Neuronal stem cell (in vitro differentiated cells): ENCODE measurements at regions not wholly inside any gene's neighbourhood (a gene's known extent, or its start where the extent isn't known, plus 50 kb on each side); places are given as distances from the start of the nearest gene placed in this dataset.
A peak's percentile ranks its signal among the peaks of the same experiment; 100 is the strongest.

Experiments used
- DNase-seq: peaks from one replicate; pipeline ENCODE4 v3.0.0-alpha.2; 2013; ENCODE audit warnings: low spot score
- H2AFZ ChIP-seq: one replicate; pipeline ENCODE4 v1.6.1; 2013; ENCODE audit warnings: mild to moderate bottlenecking, low read length, inconsistent platforms
- H2AK5ac ChIP-seq: 2 replicates; pipeline ENCODE4 v1.6.1; 2013; ENCODE audit warnings: low read depth, mild to moderate bottlenecking, inconsistent platforms, low read length, moderate library complexity, mixed read lengths
- H2BK120ac ChIP-seq: 2 replicates; pipeline ENCODE4 v1.6.1; 2013; ENCODE audit warnings: low read depth, mild to moderate bottlenecking, inconsistent platforms, low read length, moderate library complexity, mixed read lengths
- H2BK12ac ChIP-seq: one replicate; pipeline ENCODE4 v1.6.1; 2013; ENCODE audit warnings: low read length, inconsistent platforms
- H2BK15ac ChIP-seq: 2 replicates; pipeline ENCODE4 v1.6.1; 2013; ENCODE audit warnings: mild to moderate bottlenecking, low read length, inconsistent platforms, mixed read lengths
- H2BK5ac ChIP-seq: one replicate; pipeline ENCODE4 v1.6.1; 2013; ENCODE audit warnings: inconsistent platforms, mild to moderate bottlenecking, low read length, moderate library complexity
- H3K14ac ChIP-seq: one replicate; pipeline ENCODE4 v1.6.1; 2013; ENCODE audit warnings: low read length, inconsistent platforms
- H3K18ac ChIP-seq: 2 replicates; pipeline ENCODE4 v1.6.1; 2013; ENCODE audit warnings: low read length, inconsistent platforms
- H3K23ac ChIP-seq: 2 replicates; pipeline ENCODE4 v1.6.1; 2013; ENCODE audit warnings: low read depth, mild to moderate bottlenecking, mixed read lengths, low read length, inconsistent platforms; ENCODE audit not compliant: poor library complexity
- H3K27ac ChIP-seq: replicated peaks from 3 replicates; pipeline ENCODE4 v1.5.1; 2013; ENCODE audit warnings: low read length, inconsistent platforms
- H3K27me3 ChIP-seq, 3 experiments: 2 replicates each; pipeline ENCODE4 v1.6.1; 2013; ENCODE audit warnings: low read length in 3 of 3, mild to moderate bottlenecking in 2 of 3, inconsistent platforms in 1 of 3, low read depth in 1 of 3, mixed read lengths in 1 of 3, moderate library complexity in 1 of 3; ENCODE audit not compliant: control insufficient read depth in 3 of 3, insufficient read depth in 3 of 3
- H3K36me3 ChIP-seq, 2 donors: replicated peaks in 1 of 2; 2 replicates each; pipeline ENCODE4 v1.6.1; 2013; ENCODE audit warnings: low read length in 2 of 2; ENCODE audit not compliant: control insufficient read depth in 2 of 2, insufficient read depth in 2 of 2
- H3K4ac ChIP-seq: 2 replicates; pipeline ENCODE4 v1.6.1; 2013; ENCODE audit warnings: inconsistent platforms, mild to moderate bottlenecking, low read length, moderate library complexity
- H3K4me1 ChIP-seq, 2 donors: 1 replicate in 1 of 2; 2 replicates in 1 of 2; pipeline ENCODE4 v1.6.1; 2013; ENCODE audit warnings: low read length in 2 of 2, low read depth in 1 of 2; ENCODE audit not compliant: control insufficient read depth in 2 of 2, insufficient read depth in 1 of 2
- H3K4me2 ChIP-seq: one replicate; pipeline ENCODE4 v1.6.1; 2013; ENCODE audit warnings: mild to moderate bottlenecking, low read length, inconsistent platforms; ENCODE audit not compliant: insufficient read depth, poor library complexity, severe bottlenecking
- H3K4me3 ChIP-seq, 2 donors: 2 replicates each; pipeline ENCODE4 v1.5.1; 2013; ENCODE audit warnings: low read length in 2 of 2, mild to moderate bottlenecking in 2 of 2, inconsistent platforms in 1 of 2, moderate library complexity in 1 of 2
- H3K79me1 ChIP-seq: one replicate; pipeline ENCODE4 v1.6.1; 2013; ENCODE audit warnings: low read depth, mild to moderate bottlenecking, inconsistent platforms, low read length, moderate library complexity
- H3K9ac ChIP-seq: one replicate; pipeline ENCODE4 v1.6.1; 2013; ENCODE audit warnings: mild to moderate bottlenecking, low read depth, low read length, inconsistent platforms; ENCODE audit not compliant: poor library complexity
- H3K9me3 ChIP-seq, 2 donors: replicated peaks in 1 of 2; 2 replicates each; pipeline versions ENCODE3 to v1.6.1; 2013; ENCODE audit warnings: low read length in 2 of 2, mild to moderate bottlenecking in 2 of 2, inconsistent platforms in 1 of 2, low read depth in 1 of 2, mixed read lengths in 1 of 2, moderate library complexity in 1 of 2; ENCODE audit not compliant: control insufficient read depth in 2 of 2, insufficient read depth in 1 of 2
- H4K8ac ChIP-seq: one replicate; pipeline ENCODE4 v1.6.1; 2013; ENCODE audit warnings: low read depth, mild to moderate bottlenecking, inconsistent platforms, low read length, moderate library complexity
- H4K91ac ChIP-seq: one replicate; pipeline ENCODE4 v1.6.1; 2013; ENCODE audit warnings: low read length, low read depth, mild to moderate bottlenecking, inconsistent platforms; ENCODE audit not compliant: poor library complexity
- WGBS, 2 donors: extraction: QIAGEN DNeasy Blood & Tissue Kit; methylation state at CpG; one replicate each; pipeline ENCODE4 v1.1.7; 2013; ENCODE audit warnings: missing lambda C conversion rate in 2 of 2, mixed read lengths in 1 of 2; ENCODE audit not compliant: insufficient read length in 2 of 2, insufficient replicate concordance in 1 of 2; ENCODE audit errors: extremely low coverage in 2 of 2; 5-methylcytosine and 5-hydroxymethylcytosine counted together

DNA sequence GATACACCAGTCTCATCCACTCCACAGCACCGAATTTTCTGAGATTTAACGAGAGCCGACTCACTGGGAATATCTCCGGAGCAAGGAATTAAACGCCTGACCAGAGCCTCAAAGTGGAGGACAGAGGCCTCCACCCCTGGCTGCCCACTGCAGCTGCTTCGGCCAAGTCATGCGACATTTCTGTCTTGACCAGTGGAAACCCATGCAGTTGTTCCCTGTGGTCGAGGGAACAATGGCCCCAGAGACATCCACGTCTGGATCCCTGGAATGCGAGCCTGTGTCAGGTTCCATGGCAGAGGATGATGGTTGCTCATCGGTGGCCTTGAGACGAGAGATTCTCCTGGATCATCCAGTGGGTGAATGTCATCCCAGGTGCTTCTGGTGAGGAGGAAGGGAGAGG, 65.7 kb upstream of the INSIG1 start:
- Histone ChIP-seq H3K79me1 (no peaks in the 10 kb centered on the region), H2BK12ac (no peak overlapping the region), H3K4me2 (no peak overlapping the region), H2AFZ (no peak overlapping the region), H3K9me3 (no peaks in the 10 kb centered on the region), H3K4ac (no peak overlapping the region), H2AK5ac (peak overlapping the region; percentile 57), H3K27ac (no peak overlapping the region), H2BK5ac (no peak overlapping the region), H3K23ac (no peak overlapping the region), H2BK120ac (no peak overlapping the region), H3K27me3 (peaks cover 0 to 57% (median 3%) of the 10 kb centered on the region in 3 experiments), H3K36me3 (no peaks in the 10 kb centered on the region), H3K14ac (peak overlapping the region; percentile 31), H4K8ac (no peak overlapping the region), H3K4me1 (peaks cover 0 to 16% of the 10 kb centered on the region in 2 donors), H3K9ac (no peak overlapping the region), H2BK15ac (no peak overlapping the region), H3K4me3 (no peak overlapping the region), H3K18ac (peak overlapping the region; percentile 67), H4K91ac (no peak overlapping the region)
- DNase-seq: no peak
- WGBS, 2 donors: no CpG with 5 or more reads among the region's 12 CpGs

DNA sequence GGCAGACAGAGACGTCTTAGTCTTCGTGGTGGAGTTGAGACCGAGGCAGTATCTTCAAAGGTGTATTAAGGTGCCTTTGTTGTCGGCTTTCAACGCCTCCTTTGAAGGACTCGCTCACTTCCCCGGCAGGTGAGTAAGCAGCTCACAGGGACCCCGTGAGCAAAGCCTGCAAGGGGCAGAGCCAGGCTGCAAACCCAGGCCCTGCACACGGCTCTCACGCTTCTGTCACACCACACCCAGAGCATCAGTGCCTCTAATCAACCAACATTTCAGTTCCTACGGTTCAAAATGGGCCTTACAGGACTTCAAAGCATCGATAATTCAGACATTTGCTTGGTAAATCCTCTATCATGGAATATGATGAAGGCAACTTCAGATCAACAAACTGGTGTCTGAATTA, 64.8 kb upstream of the INSIG1 start:
- Histone ChIP-seq H3K4me3 (no peak overlapping the region), H2AFZ (no peak overlapping the region), H3K18ac (no peak overlapping the region), H2BK15ac (no peak overlapping the region), H2BK5ac (no peak overlapping the region), H3K4me2 (no peak overlapping the region), H3K36me3 (no peaks in the 10 kb centered on the region), H3K27me3 (peaks cover 0 to 48% (median 0%) of the 10 kb centered on the region in 3 experiments), H3K9ac (no peak overlapping the region), H2BK12ac (no peak overlapping the region), H3K23ac (no peak overlapping the region), H3K4me1 (peaks cover 0 to 10% of the 10 kb centered on the region in 2 donors), H3K14ac (no peak overlapping the region), H2BK120ac (no peak overlapping the region), H4K91ac (no peak overlapping the region), H2AK5ac (no peak overlapping the region), H3K27ac (no peak overlapping the region), H3K4ac (no peak overlapping the region), H3K9me3 (no peaks in the 10 kb centered on the region), H3K79me1 (no peaks in the 10 kb centered on the region), H4K8ac (no peak overlapping the region)
- WGBS, 2 donors: no CpG with 5 or more reads among the region's 12 CpGs
- no peak for DNase-seq

DNA sequence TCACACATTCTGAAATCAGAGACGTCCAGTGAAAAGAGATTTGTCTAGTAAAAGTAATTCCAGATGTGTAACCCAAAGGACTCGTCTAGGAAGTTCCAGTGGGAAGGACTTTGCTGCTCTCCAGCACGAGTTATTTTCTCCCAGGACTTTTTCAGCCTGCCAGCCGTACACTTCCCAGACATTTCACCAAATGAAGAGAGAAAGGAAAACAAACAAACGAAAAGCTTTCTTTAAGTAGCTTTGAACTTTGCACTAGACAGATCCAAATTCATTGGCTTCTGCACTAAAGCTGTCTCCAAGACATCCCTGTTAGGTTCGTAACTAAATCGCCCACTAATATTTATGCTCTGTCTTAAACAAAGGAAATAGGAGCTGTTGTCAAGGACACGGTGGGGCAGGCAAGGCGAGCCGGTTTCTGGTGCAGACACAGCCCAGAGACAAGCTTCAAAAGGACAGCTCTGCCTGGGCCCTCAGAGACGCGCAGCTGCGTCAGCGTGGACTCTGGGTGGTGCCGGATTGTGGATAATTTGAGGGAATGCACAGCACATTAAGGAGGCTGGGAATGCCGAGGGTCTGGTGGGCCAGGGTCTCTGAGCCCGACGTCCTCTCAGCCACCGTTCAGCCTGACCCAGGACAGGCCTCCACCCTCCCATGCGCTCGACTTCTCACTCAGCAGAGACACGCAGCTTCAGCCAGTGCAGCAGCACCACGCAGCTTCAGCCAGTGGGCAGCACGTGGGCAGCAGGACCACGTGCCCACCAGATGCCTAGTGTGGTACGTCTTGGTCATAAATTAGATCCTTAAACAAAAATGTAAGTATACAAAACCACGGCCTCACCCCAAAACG, 64.1 kb upstream of the INSIG1 start:
- no peak for DNase-seq
- Histone ChIP-seq H4K8ac (no peak overlapping the region), H2BK15ac (no peak overlapping the region), H2BK12ac (no peak overlapping the region), H2BK120ac (no peak overlapping the region), H3K4me2 (no peak overlapping the region), H2BK5ac (no peak overlapping the region), H3K23ac (no peak overlapping the region), H3K36me3 (no peaks in the 10 kb centered on the region), H3K4me1 (peaks cover 0 to 4% of the 10 kb centered on the region in 2 donors), H3K27ac (no peak overlapping the region), H2AFZ (no peak overlapping the region), H3K18ac (peak overlapping the region; percentile 40), H3K27me3 (peaks cover 0 to 42% (median 0%) of the 10 kb centered on the region in 3 experiments), H2AK5ac (peak overlapping the region; percentile 20), H3K9me3 (no peaks in the 10 kb centered on the region), H3K14ac (peak overlapping the region; percentile 21), H3K79me1 (no peaks in the 10 kb centered on the region), H4K91ac (no peak overlapping the region), H3K4ac (no peak overlapping the region), H3K9ac (no peak overlapping the region), H3K4me3 (peak overlapping the region in 1 of 2 donors; percentile 50)
- WGBS, 2 donors: no CpG with 5 or more reads among the region's 28 CpGs

- Histone ChIP-seq H3K4me3 (no peak overlapping the region), H3K4ac (no peak overlapping the region), H2AFZ (no peak overlapping the region), H2BK5ac (no peak overlapping the region), H3K79me1 (no peaks in the 10 kb centered on the region), H4K8ac (no peak overlapping the region), H3K23ac (no peak overlapping the region), H3K9me3 (no peaks in the 10 kb centered on the region), H3K14ac (no peak overlapping the region), H2AK5ac (no peak overlapping the region), H2BK15ac (no peak overlapping the region), H3K9ac (no peak overlapping the region), H3K36me3 (no peaks in the 10 kb centered on the region), H2BK120ac (no peak overlapping the region), H3K27me3 (peaks cover 0 to 37% (median 0%) of the 10 kb centered on the region in 3 experiments), H3K27ac (no peak overlapping the region), H4K91ac (no peak overlapping the region), H2BK12ac (no peak overlapping the region), H3K4me2 (no peak overlapping the region), H3K18ac (no peak overlapping the region), H3K4me1 (peaks cover 0 to 4% of the 10 kb centered on the region in 2 donors)
- WGBS, 2 donors: no CpG with 5 or more reads among the region's 6 CpGs
- DNase-seq: no peak
These were observed 63.6 kb upstream of the INSIG1 start for GRCh38 chr7:155234158-155234492.
